Smooth muscle cell (in vitro differentiated cells): ENCODE measurements at regions not wholly inside any gene's neighbourhood (a gene's known extent, or its start where the extent isn't known, plus 50 kb on each side); places are given as distances from the start of the nearest gene placed in this dataset.

Experiments used
- DNase-seq: peaks from one replicate; lab custom pipeline; 2025; ENCODE audit not compliant: unreplicated experiment; lab: John Stamatoyannopoulos, UW
- H2AFZ ChIP-seq: fragments of 200-600 bp; sonication (generic); 2 replicates; pipeline ENCODE4 v1.6.0; 2016; ENCODE audit warnings: antibody characterized with exemption, low read depth, mild to moderate bottlenecking
- H3F3A ChIP-seq: fragments of 200-600 bp; sonication (generic); 2 replicates; pipeline ENCODE4 v1.6.0; 2017; ENCODE audit warnings: antibody characterized with exemption, low read depth
- H3K27ac ChIP-seq: fragments of 200-600 bp; sonication (generic); 2 replicates; pipeline ENCODE4 v1.5.1; 2016; ENCODE audit warnings: low read depth, mild to moderate bottlenecking
- H3K27me3 ChIP-seq: fragments of 200-600 bp; sonication (generic); 2 replicates; pipeline ENCODE4 v1.6.1; 2016; ENCODE audit warnings: low read depth, mild to moderate bottlenecking
- H3K36me3 ChIP-seq: fragments of 200-600 bp; sonication (generic); 2 replicates; pipeline ENCODE4 v1.5.1; 2016; ENCODE audit warnings: low read depth
- H3K4me1 ChIP-seq: fragments of 200-600 bp; sonication (generic); 2 replicates; pipeline ENCODE4 v1.5.1; 2016; ENCODE audit warnings: low read depth
- H3K4me2 ChIP-seq: fragments of 200-600 bp; sonication (generic); 2 replicates; pipeline ENCODE4 v1.6.0; 2016; ENCODE audit warnings: mild to moderate bottlenecking
- H3K4me3 ChIP-seq: fragments of 200-600 bp; sonication (generic); 2 replicates; pipeline ENCODE4 v1.5.1; 2016; ENCODE audit warnings: mild to moderate bottlenecking
- H3K79me2 ChIP-seq: fragments of 200-600 bp; sonication (generic); 2 replicates; pipeline ENCODE4 v1.6.0; 2016; ENCODE audit warnings: low read depth, mild to moderate bottlenecking
- H3K9ac ChIP-seq: fragments of 200-600 bp; sonication (generic); 2 replicates; pipeline ENCODE4 v1.6.0; 2016; ENCODE audit warnings: low read depth
- H3K9me3 ChIP-seq: fragments of 200-600 bp; sonication (generic); replicated peaks from 2 replicates; pipeline ENCODE4 v1.5.1; 2016; ENCODE audit warnings: low read depth
- H4K20me1 ChIP-seq: fragments of 200-600 bp; sonication (generic); 2 replicates; pipeline ENCODE4 v1.6.0; 2016; ENCODE audit warnings: low read depth
- CTCF ChIP-seq: fragments of 200-600 bp; sonication (generic); IDR thresholded peaks from 2 replicates; pipeline ENCODE4 v1.5.1; 2017; ENCODE audit warnings: borderline replicate concordance, mild to moderate bottlenecking, antibody characterized with exemption; ENCODE audit not compliant: insufficient read depth, poor library complexity, severe bottlenecking
- WGBS: methylation state at CpG from one replicate; pipeline ENCODE4 v1.1.7; 2016; ENCODE audit warnings: low lambda C conversion rate; 5-methylcytosine and 5-hydroxymethylcytosine counted together

GRCh38 chr18:65282096-65282495 is 468.7 kb upstream of the CDH7 start:
- Histone ChIP-seq H3F3A (no peaks in the 10 kb centered on the region), H3K9me3 (no peaks in the 10 kb centered on the region), H3K4me1 (no peaks in the 10 kb centered on the region), H3K27me3 (no peaks in the 10 kb centered on the region), H3K4me3 (no peak overlapping the region), H3K36me3 (no peaks in the 10 kb centered on the region), H3K4me2 (no peak overlapping the region), H3K79me2 (no peaks in the 10 kb centered on the region), H3K9ac (no peak overlapping the region), H4K20me1 (no peaks in the 10 kb centered on the region), H2AFZ (no peak overlapping the region), H3K27ac (no peak overlapping the region)
- TF ChIP-seq CTCF: no peak
- 82% methylated on average over 1 of the region's 1 CpG for WGBS
- DNase-seq: no peak

GRCh38 chr18:65279668-65280305 is 471.0 kb upstream of the CDH7 start:
- no peak for TF ChIP-seq CTCF
- 89% methylated on average over 4 of the region's 4 CpGs for WGBS
- no peaks in the 10 kb centered on the region for H4K20me1 ChIP-seq
- no peak for DNase-seq
- H3K27me3 ChIP-seq: no peaks in the 10 kb centered on the region
- H3K79me2 ChIP-seq: no peaks in the 10 kb centered on the region
- no peaks in the 10 kb centered on the region for H3K4me1 ChIP-seq
- no peak overlapping the region for H3K9ac ChIP-seq
- H3K36me3 ChIP-seq: no peaks in the 10 kb centered on the region
- no peak overlapping the region for H2AFZ ChIP-seq
- no peak overlapping the region for H3K4me2 ChIP-seq
- no peak overlapping the region for H3K27ac ChIP-seq
- no peak overlapping the region for H3K4me3 ChIP-seq
- H3F3A ChIP-seq: no peaks in the 10 kb centered on the region
- no peaks in the 10 kb centered on the region for H3K9me3 ChIP-seq

GRCh38 chr18:65278939-65279667 is 471.7 kb upstream of the CDH7 start:
- Histone ChIP-seq H2AFZ (no peak overlapping the region), H3K9me3 (no peaks in the 10 kb centered on the region), H3K36me3 (no peaks in the 10 kb centered on the region), H3K27me3 (no peaks in the 10 kb centered on the region), H3K79me2 (no peaks in the 10 kb centered on the region), H3K27ac (no peak overlapping the region), H3K9ac (no peak overlapping the region), H3K4me3 (no peak overlapping the region), H3K4me2 (no peak overlapping the region), H3F3A (no peaks in the 10 kb centered on the region), H3K4me1 (no peaks in the 10 kb centered on the region), H4K20me1 (no peaks in the 10 kb centered on the region)
- 90% methylated on average over 9 of the region's 9 CpGs for WGBS
- TF ChIP-seq CTCF: no peak
- no peak for DNase-seq

- DNase-seq: no peak
- Histone ChIP-seq H3K9me3 (no peaks in the 10 kb centered on the region), H3K4me1 (no peaks in the 10 kb centered on the region), H3K36me3 (no peaks in the 10 kb centered on the region), H4K20me1 (no peaks in the 10 kb centered on the region), H3K4me3 (no peak overlapping the region), H3K4me2 (no peak overlapping the region), H3K79me2 (no peaks in the 10 kb centered on the region), H3K27me3 (no peaks in the 10 kb centered on the region), H2AFZ (no peak overlapping the region), H3F3A (no peaks in the 10 kb centered on the region), H3K27ac (no peak overlapping the region), H3K9ac (no peak overlapping the region)
- TF ChIP-seq CTCF: no peak
- 58% methylated on average over 1 of the region's 1 CpG for WGBS
Observed at GRCh38 chr18:65269375-65269774, 481.4 kb upstream of the CDH7 start.
